ENCODE measurements at regions not wholly inside any gene's neighbourhood (a gene's known extent, or its start where the extent isn't known, plus 50 kb on each side); places are given as distances from the start of the nearest gene placed in this dataset.
"Not testable (repeated sequence)": the region's sequence is repeated elsewhere in the genome, so short reads cannot be mapped to it uniquely, and the experiment has no call there.

DNA sequence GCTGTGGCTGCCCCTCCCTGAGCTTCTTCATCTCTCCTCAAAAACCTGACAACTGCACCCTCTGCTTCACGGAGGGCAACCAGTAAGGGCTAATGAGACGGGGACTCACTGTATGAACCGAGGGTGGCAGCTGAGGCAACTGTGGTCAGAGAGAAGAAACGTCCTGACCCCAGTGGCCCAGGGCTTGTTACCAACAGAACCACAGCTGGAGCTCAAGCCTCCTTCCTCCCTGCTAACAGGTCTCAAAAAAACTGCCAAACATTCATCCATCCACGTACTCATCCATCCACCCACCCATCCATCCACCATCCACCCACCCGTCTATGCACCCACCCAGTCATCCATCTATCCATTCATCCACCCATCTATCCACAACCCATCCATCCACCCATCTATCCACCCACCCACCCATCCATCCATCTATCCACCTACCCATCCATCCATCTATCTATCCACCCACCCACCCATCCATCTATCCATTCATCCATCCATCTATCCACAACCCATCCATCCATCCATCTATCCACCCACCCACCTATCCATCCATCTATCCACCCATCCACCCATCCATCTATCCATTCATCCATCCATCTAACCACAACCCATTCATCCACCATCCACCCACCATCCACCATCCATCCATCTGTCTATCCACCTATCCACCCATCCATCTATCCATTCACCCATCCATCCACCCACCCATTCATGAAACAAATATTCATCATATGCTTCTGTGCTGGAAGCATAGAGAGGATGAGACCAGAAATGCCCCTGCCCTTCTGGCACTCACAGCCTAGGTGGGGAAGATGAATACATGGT is 111.7 kb downstream of the PDGFA start:
- Histone ChIP-seq H3K9me3 (ENCODE audit: control insufficient read depth, low read length) (no peaks in the 10 kb centered on the region), H3K4me1 (ENCODE audit: control insufficient read depth, insufficient read depth, low read length) (no peaks in the 10 kb centered on the region), H3K9ac (ENCODE audit: low read length) (no peak overlapping the region), H3K27me3 (replicated peaks; ENCODE audit: control insufficient read depth, insufficient read depth, low read length) (peaks cover 23% of the 10 kb centered on the region), H3K4me3 (ENCODE audit: low read length) (no peak overlapping the region), H3K36me3 (ENCODE audit: control insufficient read depth, insufficient read depth, low read length, severe bottlenecking) (no peaks in the 10 kb centered on the region)
- no peak for DNase-seq (ENCODE audit: low read depth)

DNA sequence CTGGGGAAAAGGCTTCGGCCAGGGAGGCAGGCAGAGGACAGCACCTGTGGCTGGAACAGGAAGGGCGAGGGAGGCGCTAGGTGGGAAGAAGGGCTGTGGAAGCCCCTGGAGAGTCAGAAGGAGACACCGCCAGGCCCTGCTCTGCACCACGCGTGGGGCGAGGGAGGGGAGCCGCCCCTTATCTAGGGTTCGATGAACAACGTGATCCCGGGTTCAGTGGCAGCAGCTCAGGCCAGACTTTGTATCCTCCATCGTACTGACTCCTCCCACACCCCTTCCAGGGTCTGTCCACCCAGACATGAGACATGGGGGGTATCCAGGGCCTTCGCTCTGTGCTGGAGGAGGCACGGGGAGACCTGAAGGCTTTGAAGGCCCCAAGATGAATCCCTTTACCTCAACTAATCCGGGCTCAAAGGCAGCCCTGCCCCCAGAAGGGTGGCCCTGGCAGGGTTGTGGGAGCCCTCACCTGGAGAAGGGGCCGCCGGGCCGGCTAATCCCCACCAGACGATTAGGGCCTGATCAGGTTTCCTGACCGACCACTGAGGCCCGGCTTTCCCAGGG is 110.8 kb downstream of the PDGFA start:
- no peak for DNase-seq (ENCODE audit: low read depth)
- peaks cover 23% of the 10 kb centered on the region for H3K27me3 ChIP-seq (replicated peaks; ENCODE audit: control insufficient read depth, insufficient read depth, low read length)
- no peaks in the 10 kb centered on the region for H3K9me3 ChIP-seq (ENCODE audit: control insufficient read depth, low read length)
- no peaks in the 10 kb centered on the region for H3K4me1 ChIP-seq (ENCODE audit: control insufficient read depth, insufficient read depth, low read length)
- H3K9ac ChIP-seq (ENCODE audit: low read length): no peak overlapping the region
- no peaks in the 10 kb centered on the region for H3K36me3 ChIP-seq (ENCODE audit: control insufficient read depth, insufficient read depth, low read length, severe bottlenecking)
- no peak overlapping the region for H3K4me3 ChIP-seq (ENCODE audit: low read length)

DNA sequence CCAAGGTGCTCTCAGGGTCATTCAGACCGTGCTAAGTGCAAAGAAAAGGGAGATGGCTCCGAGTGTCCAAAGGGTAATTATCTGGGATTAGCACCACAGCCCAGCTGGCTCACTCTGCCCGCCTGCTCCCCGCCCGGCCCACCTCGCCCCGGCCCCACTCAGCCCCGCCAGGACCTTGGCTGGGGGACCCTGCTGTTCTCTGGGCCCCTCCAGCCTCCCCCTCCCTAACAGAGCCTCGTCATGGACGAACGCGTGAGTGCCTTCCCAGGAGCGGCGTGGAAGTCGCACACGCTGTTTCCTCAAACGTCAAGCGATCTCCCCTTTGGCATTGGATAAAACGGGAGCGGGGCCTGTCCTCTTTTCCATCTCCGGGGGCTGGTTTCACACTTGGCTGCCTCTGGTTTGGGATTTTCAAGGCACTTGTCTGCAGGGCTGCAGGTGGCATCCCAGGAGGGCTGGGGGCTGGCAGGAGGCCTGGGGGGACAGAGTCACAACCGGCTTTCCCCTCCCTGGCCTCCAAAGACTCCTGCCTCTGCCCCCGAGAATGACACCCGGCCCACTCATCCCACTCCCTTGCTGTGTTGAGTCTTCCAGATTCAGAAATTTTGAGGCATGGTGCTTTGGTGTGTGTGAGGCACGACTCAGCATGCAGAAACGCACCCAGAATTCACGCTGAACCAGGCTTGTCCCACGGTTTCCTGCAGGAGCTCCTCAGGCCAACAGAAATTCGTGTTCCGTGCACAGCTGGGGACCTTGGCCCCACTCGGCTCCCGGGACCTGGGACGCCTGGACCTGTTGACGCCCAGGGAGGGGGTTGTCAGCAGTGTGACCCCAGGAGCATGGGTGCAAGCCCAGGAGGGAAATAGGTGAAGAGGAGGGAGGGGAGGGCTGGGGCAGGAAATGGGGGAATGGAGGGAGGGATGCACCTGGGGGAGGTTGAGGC is 110.0 kb downstream of the PDGFA start:
- no peaks in the 10 kb centered on the region for H3K36me3 ChIP-seq (ENCODE audit: control insufficient read depth, insufficient read depth, low read length, severe bottlenecking)
- H3K4me3 ChIP-seq (ENCODE audit: low read length): no peak overlapping the region
- H3K27me3 ChIP-seq (replicated peaks; ENCODE audit: control insufficient read depth, insufficient read depth, low read length): peaks cover 23% of the 10 kb centered on the region
- no peaks in the 10 kb centered on the region for H3K4me1 ChIP-seq (ENCODE audit: control insufficient read depth, insufficient read depth, low read length)
- H3K9me3 ChIP-seq (ENCODE audit: control insufficient read depth, low read length): no peaks in the 10 kb centered on the region
- DNase-seq (ENCODE audit: low read depth): no peak
- H3K9ac ChIP-seq (ENCODE audit: low read length): no peak overlapping the region

DNA sequence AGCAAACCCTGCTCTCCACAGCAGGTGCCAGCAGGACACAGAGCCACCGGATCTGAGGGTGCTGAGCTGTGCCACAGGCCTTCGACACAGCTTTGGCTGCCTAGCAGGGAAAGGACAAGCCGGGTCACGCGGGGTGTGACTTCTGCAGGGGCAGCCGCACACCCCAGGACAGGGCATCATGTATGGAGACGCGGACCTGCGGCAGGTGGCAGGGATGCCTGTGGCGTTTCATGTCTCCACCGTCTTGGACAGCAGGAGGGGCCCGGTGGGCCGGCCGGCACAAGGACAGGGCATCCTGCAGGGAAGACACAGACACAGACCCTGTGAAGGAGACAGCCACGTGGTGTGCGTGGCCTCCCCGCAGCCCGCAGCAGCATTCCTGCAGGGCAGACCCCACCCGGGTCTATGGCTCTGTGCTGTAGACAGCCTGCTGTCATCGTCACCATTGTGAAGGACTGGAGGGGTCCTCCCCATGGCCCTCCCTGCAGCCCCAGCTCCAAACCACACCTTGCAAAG is 109.2 kb downstream of the PDGFA start:
- H3K9me3 ChIP-seq (ENCODE audit: control insufficient read depth, low read length): no peaks in the 10 kb centered on the region
- no peak overlapping the region for H3K9ac ChIP-seq (ENCODE audit: low read length)
- no peaks in the 10 kb centered on the region for H3K4me1 ChIP-seq (ENCODE audit: control insufficient read depth, insufficient read depth, low read length)
- no peak for DNase-seq (ENCODE audit: low read depth)
- H3K4me3 ChIP-seq (ENCODE audit: low read length): no peak overlapping the region
- H3K36me3 ChIP-seq (ENCODE audit: control insufficient read depth, insufficient read depth, low read length, severe bottlenecking): no peaks in the 10 kb centered on the region
- H3K27me3 ChIP-seq (replicated peaks; ENCODE audit: control insufficient read depth, insufficient read depth, low read length): peaks cover 16% of the 10 kb centered on the region

DNA sequence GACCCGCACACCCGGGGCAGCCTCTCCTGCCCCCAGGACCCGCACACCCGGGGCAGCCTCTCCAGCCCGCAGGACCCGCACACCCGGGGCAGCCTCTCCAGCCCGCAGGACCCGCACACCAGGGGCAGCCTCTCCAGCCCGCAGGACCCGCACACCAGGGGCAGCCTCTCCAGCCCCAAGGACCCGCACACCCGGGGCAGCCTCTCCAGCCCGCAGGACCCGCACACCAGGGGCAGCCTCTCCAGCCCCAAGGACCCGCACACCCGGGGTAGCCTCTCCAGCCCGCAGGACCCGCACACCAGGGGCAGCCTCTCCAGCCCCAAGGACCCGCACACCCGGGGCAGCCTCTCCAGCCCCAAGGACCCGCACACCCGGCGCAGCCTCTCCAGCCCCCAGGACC is 108.5 kb downstream of the PDGFA start:
- not testable (repeated sequence) for DNase-seq (ENCODE audit: low read depth)
- peaks cover 12% of the 10 kb centered on the region for H3K27me3 ChIP-seq (replicated peaks; ENCODE audit: control insufficient read depth, insufficient read depth, low read length)

DNA sequence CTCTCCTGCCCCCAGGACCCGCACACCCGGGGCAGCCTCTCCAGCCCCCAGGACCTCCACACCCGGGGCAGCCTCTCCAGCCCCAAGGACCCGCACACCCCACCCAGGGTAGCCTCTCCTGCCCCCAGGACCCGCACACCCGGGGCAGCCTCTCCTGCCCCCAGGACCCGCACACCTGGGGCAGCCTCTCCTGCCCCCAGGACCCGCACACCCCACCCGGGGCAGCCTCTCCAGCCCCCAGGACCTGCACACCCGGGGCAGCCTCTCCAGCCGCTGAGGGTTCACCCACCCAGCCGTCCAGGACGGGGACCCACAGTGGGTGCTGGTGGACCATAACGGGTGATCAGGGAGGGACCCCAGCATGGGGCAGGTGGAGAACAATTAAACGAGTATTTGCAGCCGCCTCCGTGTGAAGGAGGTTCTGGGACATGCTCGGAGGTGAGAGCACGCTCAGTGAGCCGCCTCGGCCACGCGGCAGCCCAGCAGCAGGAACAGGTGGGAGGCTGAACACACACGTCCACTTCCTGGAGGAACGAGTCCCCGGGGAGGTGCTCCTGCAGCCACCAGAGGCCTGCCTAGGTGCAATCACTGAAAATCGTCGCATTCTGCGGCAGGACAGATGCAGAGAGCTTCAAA is 107.9 kb downstream of the PDGFA start:
- Histone ChIP-seq H3K9me3 (ENCODE audit: control insufficient read depth, low read length) (no peaks in the 10 kb centered on the region), H3K9ac (ENCODE audit: low read length) (no peak overlapping the region), H3K4me3 (ENCODE audit: low read length) (no peak overlapping the region), H3K4me1 (ENCODE audit: control insufficient read depth, insufficient read depth, low read length) (no peaks in the 10 kb centered on the region), H3K36me3 (ENCODE audit: control insufficient read depth, insufficient read depth, low read length, severe bottlenecking) (no peaks in the 10 kb centered on the region), H3K27me3 (replicated peaks; ENCODE audit: control insufficient read depth, insufficient read depth, low read length) (peaks cover 5% of the 10 kb centered on the region)
- no peak for DNase-seq (ENCODE audit: low read depth)

More for the DNA sequence above, 108.5 kb downstream of the PDGFA start:
- H3K4me1 ChIP-seq (ENCODE audit: control insufficient read depth, insufficient read depth, low read length); H3K4me3 ChIP-seq (ENCODE audit: low read length); H3K9ac ChIP-seq (ENCODE audit: low read length); H3K9me3 ChIP-seq (ENCODE audit: control insufficient read depth, low read length); H3K36me3 ChIP-seq (ENCODE audit: control insufficient read depth, insufficient read depth, low read length, severe bottlenecking): not testable (repeated sequence)

DNA sequence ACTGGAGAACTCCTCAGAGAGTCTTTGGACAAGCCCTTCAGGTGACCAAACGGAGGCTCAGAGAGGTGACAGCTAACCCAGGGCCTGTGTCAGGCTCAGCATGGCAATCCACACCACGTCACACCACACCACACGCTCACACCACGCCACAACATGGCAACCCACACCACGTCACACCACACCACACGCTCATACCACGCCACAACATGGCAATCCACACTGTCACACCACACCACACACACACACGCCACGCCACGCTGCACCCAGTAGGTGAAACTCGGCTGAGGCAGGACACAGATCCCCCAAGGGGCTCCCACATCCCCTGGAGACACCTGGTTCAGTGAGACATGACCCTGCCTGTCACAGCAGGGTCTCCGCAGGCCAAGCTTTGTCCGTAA is 107.3 kb downstream of the PDGFA start:
- no peak overlapping the region for H3K4me3 ChIP-seq (ENCODE audit: low read length)
- H3K9me3 ChIP-seq (ENCODE audit: control insufficient read depth, low read length): peaks cover 4% of the 10 kb centered on the region
- no peaks in the 10 kb centered on the region for H3K36me3 ChIP-seq (ENCODE audit: control insufficient read depth, insufficient read depth, low read length, severe bottlenecking)
- peaks cover 5% of the 10 kb centered on the region for H3K27me3 ChIP-seq (replicated peaks; ENCODE audit: control insufficient read depth, insufficient read depth, low read length)
- no peak overlapping the region for H3K9ac ChIP-seq (ENCODE audit: low read length)
- no peak for DNase-seq (ENCODE audit: low read depth)
- no peaks in the 10 kb centered on the region for H3K4me1 ChIP-seq (ENCODE audit: control insufficient read depth, insufficient read depth, low read length)

DNA sequence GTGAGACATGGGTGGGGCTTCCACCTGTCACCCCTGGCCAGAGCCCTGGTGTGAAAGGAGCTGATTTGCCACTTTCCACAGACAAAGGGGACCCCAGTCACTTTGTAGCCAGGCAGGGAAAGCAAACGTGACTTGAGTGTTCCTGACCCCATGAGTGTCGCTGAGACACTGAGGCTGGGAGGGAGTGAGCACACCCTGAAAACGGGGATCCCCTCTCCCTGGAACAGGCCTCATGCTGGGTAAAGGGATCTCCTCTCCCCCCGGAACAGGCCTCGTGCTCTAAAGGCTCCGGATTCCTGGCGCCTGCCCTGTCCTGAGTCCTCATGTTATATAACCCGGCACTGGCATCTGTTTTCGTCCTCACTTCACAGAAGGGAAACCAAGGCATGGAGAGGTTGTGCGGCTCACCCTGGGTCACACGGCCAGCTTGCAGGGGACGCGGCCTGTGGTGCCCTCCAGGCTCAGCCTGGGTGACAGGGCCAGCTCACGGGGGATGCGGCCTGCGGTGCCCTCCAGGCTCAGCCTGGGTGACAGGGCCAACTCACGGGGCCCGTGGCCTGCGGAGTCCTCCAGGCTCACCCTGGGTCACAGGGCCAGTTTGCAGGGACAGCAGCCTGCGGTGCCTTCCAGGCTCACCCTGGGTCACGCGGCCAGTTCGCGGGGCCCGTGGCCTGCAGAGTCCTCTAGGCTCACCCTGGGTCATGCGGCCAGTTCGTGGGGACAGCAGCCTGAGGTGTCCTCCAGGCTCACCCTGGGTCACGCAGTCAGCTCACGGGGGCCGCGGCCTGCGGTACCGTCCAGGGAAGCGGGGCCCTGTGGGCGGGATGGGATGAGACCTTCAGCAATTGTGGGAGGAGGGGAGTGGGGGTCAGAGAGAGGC is 104.7 kb downstream of the PDGFA start:
- Histone ChIP-seq H3K9ac (ENCODE audit: low read length) (no peak overlapping the region), H3K4me3 (ENCODE audit: low read length) (no peak overlapping the region), H3K36me3 (ENCODE audit: control insufficient read depth, insufficient read depth, low read length, severe bottlenecking) (no peaks in the 10 kb centered on the region), H3K4me1 (ENCODE audit: control insufficient read depth, insufficient read depth, low read length) (no peaks in the 10 kb centered on the region), H3K27me3 (replicated peaks; ENCODE audit: control insufficient read depth, insufficient read depth, low read length) (no peaks in the 10 kb centered on the region), H3K9me3 (ENCODE audit: control insufficient read depth, low read length) (peaks cover 21% of the 10 kb centered on the region)
- DNase-seq (ENCODE audit: low read depth): no peak

DNA sequence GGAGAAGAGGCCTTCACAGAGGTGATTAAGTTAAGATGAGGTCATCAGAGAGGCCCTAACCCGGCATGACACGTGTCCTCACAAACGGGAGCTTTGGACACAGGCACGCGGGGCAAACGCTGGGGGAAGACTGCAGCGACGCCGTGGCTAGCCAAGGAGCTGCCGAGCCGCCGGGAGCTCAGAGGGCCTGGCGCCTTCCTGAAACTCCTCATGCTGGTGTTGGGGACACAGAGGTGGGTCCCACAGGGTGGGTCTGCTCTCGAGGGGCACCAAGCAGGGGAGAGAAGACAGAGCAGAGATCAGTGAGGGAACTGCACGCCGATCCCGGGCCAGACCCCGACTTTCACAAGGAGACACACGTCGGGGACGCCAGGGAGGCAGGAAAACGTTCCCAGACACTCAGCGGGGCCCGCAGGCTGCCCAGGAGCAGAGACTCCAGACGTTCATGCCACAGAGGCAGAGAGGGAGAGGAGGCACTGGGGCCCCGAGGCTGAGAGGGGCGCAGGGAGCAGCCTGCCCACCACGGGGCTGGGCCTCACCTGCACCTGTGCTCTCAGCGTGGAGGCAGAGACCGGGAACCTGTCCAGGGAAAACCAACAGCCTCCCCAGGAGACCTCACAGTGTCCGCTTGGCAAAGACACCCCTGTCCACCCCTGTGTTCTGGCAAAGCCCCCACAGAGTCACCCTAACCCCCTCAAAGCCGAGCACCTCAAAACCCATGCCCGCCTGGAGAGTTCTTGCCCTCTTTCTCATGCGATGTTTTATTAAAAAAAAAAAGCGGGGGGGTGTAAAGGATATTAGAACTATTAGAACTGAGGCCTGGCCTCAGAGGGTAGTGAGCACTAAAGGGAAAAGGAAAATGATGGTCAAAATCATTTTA is 103.8 kb downstream of the PDGFA start:
- Histone ChIP-seq H3K9ac (ENCODE audit: low read length) (no peak overlapping the region), H3K9me3 (ENCODE audit: control insufficient read depth, low read length) (peaks cover 21% of the 10 kb centered on the region), H3K4me1 (ENCODE audit: control insufficient read depth, insufficient read depth, low read length) (no peaks in the 10 kb centered on the region), H3K36me3 (ENCODE audit: control insufficient read depth, insufficient read depth, low read length, severe bottlenecking) (no peaks in the 10 kb centered on the region), H3K4me3 (ENCODE audit: low read length) (no peak overlapping the region), H3K27me3 (replicated peaks; ENCODE audit: control insufficient read depth, insufficient read depth, low read length) (no peaks in the 10 kb centered on the region)
- no peak for DNase-seq (ENCODE audit: low read depth)
